Caco-2 (cell line): ENCODE measurements at regions not wholly inside any gene's neighbourhood (a gene's known extent, or its start where the extent isn't known, plus 50 kb on each side); places are given as distances from the start of the nearest gene placed in this dataset.

Experiments used
- BruUV-seq: library from RNA; stranded (reverse); fragments of 400-500 nt; replicated peaks from 2 replicates; lab custom pipeline; 2021; lab: Mats Ljungman, UMichigan
- CTCF ChIA-PET: fragments of 300-600 bp; sonication (Branson Sonifier 250); formaldehyde crosslinking; loops from one replicate; lab custom pipeline; 2022; ENCODE audit warnings: antibody characterized with exemption; lab: Charles Lee
- POLR2A ChIA-PET: fragments of 300-600 bp; sonication (Branson Sonifier 250); formaldehyde crosslinking; loops from one replicate; lab custom pipeline; 2022; ENCODE audit warnings: antibody characterized with exemption; lab: Charles Lee
- DNase-seq, 2 experiments: peaks; one replicate each; pipeline versions ENCODE4 v3.0.0 to v3.0.0-alpha.2; 2020 to 2022
- H3K27me3 ChIP-seq: replicated peaks from 2 replicates; pipeline ENCODE4 v1.6.0; 2011; ENCODE audit warnings: low read length; ENCODE audit not compliant: control insufficient read depth, insufficient read depth
- H3K36me3 ChIP-seq: 2 replicates; pipeline ENCODE4 v1.5.1; 2011; ENCODE audit warnings: low read length; ENCODE audit not compliant: control insufficient read depth, insufficient read depth
- H3K4me1 ChIP-seq: fragments of 250-450 bp; sonication (Bioruptor Pico); 2 replicates; pipeline ENCODE4 v1.5.1; 2020; ENCODE audit warnings: mild to moderate bottlenecking
- H3K4me3 ChIP-seq: 2 replicates; pipeline ENCODE4 v1.5.1; 2011; ENCODE audit warnings: low read depth, mild to moderate bottlenecking, control low read depth, low read length
- H3K9me3 ChIP-seq: fragments of 250-450 bp; sonication (Bioruptor Pico); 2 replicates; pipeline ENCODE4 v1.5.1; 2020; ENCODE audit warnings: mild to moderate bottlenecking, moderate library complexity
- H3K27ac Mint-ChIP-seq: one replicate; pipeline ENCODE4 v1.8.0; 2022; ENCODE audit warnings: mixed read lengths; ENCODE audit not compliant: unreplicated experiment
- H3K27me3 Mint-ChIP-seq: one replicate; pipeline ENCODE4 v1.8.0; 2022; ENCODE audit warnings: mixed read lengths; ENCODE audit not compliant: insufficient read depth, unreplicated experiment
- H3K36me3 Mint-ChIP-seq: one replicate; pipeline ENCODE4 v1.8.0; 2022; ENCODE audit warnings: mild to moderate bottlenecking, mixed read lengths; ENCODE audit not compliant: insufficient read depth, unreplicated experiment
- H3K4me1 Mint-ChIP-seq: one replicate; pipeline ENCODE4 v1.8.0; 2022; ENCODE audit warnings: low read depth, mixed read lengths; ENCODE audit not compliant: unreplicated experiment
- H3K4me3 Mint-ChIP-seq: one replicate; pipeline ENCODE4 v1.8.0; 2022; ENCODE audit warnings: mild to moderate bottlenecking, moderate library complexity, mixed read lengths; ENCODE audit not compliant: unreplicated experiment
- H3K9me3 Mint-ChIP-seq: one replicate; pipeline ENCODE4 v1.8.0; 2022; ENCODE audit warnings: mixed read lengths; ENCODE audit not compliant: unreplicated experiment
- CTCF ChIP-seq, 2 experiments: fragments of 200-600 bp in 1 of 2; IDR thresholded peaks; 1 replicate in 1 of 2; 2 replicates in 1 of 2; pipeline versions ENCODE4 v1.5.1 to v1.8.0; 2011 to 2022; ENCODE audit warnings: antibody characterized with exemption in 1 of 2, control low read depth in 1 of 2, inconsistent platforms in 1 of 2, low read depth in 1 of 2, low read length in 1 of 2, mild to moderate bottlenecking in 1 of 2, moderate library complexity in 1 of 2; ENCODE audit not compliant: insufficient read depth in 1 of 2, severe bottlenecking in 1 of 2, unreplicated experiment in 1 of 2
- intact Hi-C: fragments of 100-400 bp; cut with micrococcal nuclease; formaldehyde crosslinking; loops from one replicate; pipeline ENCODE4 v1.10.0; 2022; ENCODE audit not compliant: unreplicated experiment

GRCh38 chr15:95329362-95329761, 1001.1 kb upstream of the NR2F2 start:
- Mint-ChIP-seq H3K27me3 (peaks cover 2% of the 10 kb centered on the region), H3K9me3 (no peaks in the 10 kb centered on the region), H3K36me3 (no peaks in the 10 kb centered on the region), H3K4me1 (no peaks in the 10 kb centered on the region), H3K4me3 (no peak overlapping the region), H3K27ac (no peak overlapping the region)
- H3K36me3 ChIP-seq = no peaks in the 10 kb centered on the region
- BruUV-seq = no TSS peak
- CTCF ChIA-PET = no interaction called here
- no peak overlapping the region for H3K4me3 ChIP-seq
- TF ChIP-seq CTCF (IDR thresholded peaks at IDR 0.05; ENCODE audit: insufficient read depth in 1 of 2, low read depth in 1 of 2, low read length in 1 of 2, severe bottlenecking in 1 of 2, unreplicated experiment in 1 of 2) = no peak
- H3K9me3 ChIP-seq = no peaks in the 10 kb centered on the region
- H3K27me3 ChIP-seq = no peaks in the 10 kb centered on the region
- no peak for DNase-seq
- POLR2A ChIA-PET = no interaction called here
- intact Hi-C loops = no loop called here
- no peaks in the 10 kb centered on the region for H3K4me1 ChIP-seq

- CTCF ChIA-PET = no interaction called here
- no peaks in the 10 kb centered on the region for H3K36me3 ChIP-seq
- no peaks in the 10 kb centered on the region for H3K9me3 ChIP-seq
- no peaks in the 10 kb centered on the region for H3K27me3 ChIP-seq
- Mint-ChIP-seq H3K9me3 (no peaks in the 10 kb centered on the region), H3K36me3 (no peaks in the 10 kb centered on the region), H3K4me3 (no peak overlapping the region), H3K27me3 (peaks cover 4% of the 10 kb centered on the region), H3K4me1 (no peaks in the 10 kb centered on the region), H3K27ac (no peak overlapping the region)
- no peak for TF ChIP-seq CTCF (IDR thresholded peaks at IDR 0.05; ENCODE audit: insufficient read depth in 1 of 2, low read depth in 1 of 2, low read length in 1 of 2, severe bottlenecking in 1 of 2, unreplicated experiment in 1 of 2)
- no TSS peak for BruUV-seq
- POLR2A ChIA-PET = no interaction called here
- intact Hi-C loops = no loop called here
- no peak for DNase-seq
- no peak overlapping the region for H3K4me3 ChIP-seq
- H3K4me1 ChIP-seq = no peaks in the 10 kb centered on the region
Measured at GRCh38 chr15:95341686-95342085, 988.8 kb upstream of the NR2F2 start.

- Mint-ChIP-seq H3K36me3 (no peaks in the 10 kb centered on the region), H3K9me3 (no peaks in the 10 kb centered on the region), H3K4me3 (no peak overlapping the region), H3K4me1 (no peaks in the 10 kb centered on the region), H3K27me3 (peaks cover 8% of the 10 kb centered on the region), H3K27ac (no peak overlapping the region)
- no peak for DNase-seq
- no peak for TF ChIP-seq CTCF (IDR thresholded peaks at IDR 0.05; ENCODE audit: insufficient read depth in 1 of 2, low read depth in 1 of 2, low read length in 1 of 2, severe bottlenecking in 1 of 2, unreplicated experiment in 1 of 2)
- POLR2A ChIA-PET = no interaction called here
- Histone ChIP-seq H3K4me3 (no peak overlapping the region), H3K27me3 (no peaks in the 10 kb centered on the region), H3K36me3 (no peaks in the 10 kb centered on the region), H3K4me1 (no peaks in the 10 kb centered on the region), H3K9me3 (no peaks in the 10 kb centered on the region)
- intact Hi-C loops = no loop called here
- CTCF ChIA-PET = no interaction called here
- BruUV-seq = no TSS peak
Measured at GRCh38 chr15:95345867-95346266, 984.6 kb upstream of the NR2F2 start.
